ENCODE measurements at regions not wholly inside any gene's neighbourhood (a gene's known extent, or its start where the extent isn't known, plus 50 kb on each side); places are given as distances from the start of the nearest gene placed in this dataset.

GRCh38 chr21:28261298-28261697, 731.4 kb downstream of the LTN1 start:
- no peak for DNase-seq

- DNase-seq, result no peak
Observed at GRCh38 chr21:28257276-28257675, 735.4 kb downstream of the LTN1 start.

GRCh38 chr21:28256837-28257236, 735.8 kb downstream of the LTN1 start:
- DNase-seq, result no peak

GRCh38 chr21:28256420-28256831, 736.3 kb downstream of the LTN1 start:
- no peak for DNase-seq

GRCh38 chr21:28253961-28254360, 738.7 kb downstream of the LTN1 start:
- DNase-seq, result no peak

GRCh38 chr21:28253338-28253737, 739.3 kb downstream of the LTN1 start:
- no peak for DNase-seq

GRCh38 chr21:28252928-28253327, 739.7 kb downstream of the LTN1 start:
- DNase-seq, result no peak

GRCh38 chr21:28250946-28251345, 741.7 kb downstream of the LTN1 start:
- DNase-seq, result no peak

- DNase-seq, result no peak
Observed at GRCh38 chr21:28247454-28248020, 745.1 kb downstream of the LTN1 start.

- DNase-seq, result no peak
Observed at GRCh38 chr21:28240586-28240985, 752.1 kb downstream of the LTN1 start.

GRCh38 chr21:28239340-28239739, 753.3 kb downstream of the LTN1 start:
- DNase-seq, result no peak

- DNase-seq, result no peak
Observed at GRCh38 chr21:28237661-28238060, 755.0 kb downstream of the LTN1 start.

GRCh38 chr21:28235169-28235895, 757.3 kb downstream of the LTN1 start:
- DNase-seq, result no peak

- DNase-seq, result no peak
Observed at GRCh38 chr21:28234326-28234725, 758.4 kb downstream of the LTN1 start.

- no peak for DNase-seq
Observed at GRCh38 chr21:28233536-28234220, 759.0 kb downstream of the LTN1 start.

- no peak for DNase-seq
Observed at GRCh38 chr21:28230559-28230958, 762.1 kb downstream of the LTN1 start.

GRCh38 chr21:28229814-28230213, 762.9 kb downstream of the LTN1 start:
- no peak for DNase-seq

GRCh38 chr21:28228636-28228995, 764.1 kb downstream of the LTN1 start:
- DNase-seq, result no peak

- DNase-seq, result no peak
Observed at GRCh38 chr21:28227881-28228635, 764.6 kb downstream of the LTN1 start.

- DNase-seq, result no peak
Observed at GRCh38 chr21:28226563-28226962, 766.1 kb downstream of the LTN1 start.

GRCh38 chr21:28224191-28224726, 768.4 kb downstream of the LTN1 start:
- DNase-seq, result no peak

- DNase-seq, result no peak
Observed at GRCh38 chr21:28221984-28222383, 770.7 kb downstream of the LTN1 start.

- no peak for DNase-seq
Observed at GRCh38 chr21:28220680-28221079, 772.0 kb downstream of the LTN1 start.

Data from activated CD8-positive, alpha-beta memory T cell treated with anti-CD3 and anti-CD28 coated beads, Interleukin-2, amount 50 U/mL, for 4 hours (primary cell).